ENCODE measurements at regions not wholly inside any gene's neighbourhood (a gene's known extent, or its start where the extent isn't known, plus 50 kb on each side); places are given as distances from the start of the nearest gene placed in this dataset.

DNA sequence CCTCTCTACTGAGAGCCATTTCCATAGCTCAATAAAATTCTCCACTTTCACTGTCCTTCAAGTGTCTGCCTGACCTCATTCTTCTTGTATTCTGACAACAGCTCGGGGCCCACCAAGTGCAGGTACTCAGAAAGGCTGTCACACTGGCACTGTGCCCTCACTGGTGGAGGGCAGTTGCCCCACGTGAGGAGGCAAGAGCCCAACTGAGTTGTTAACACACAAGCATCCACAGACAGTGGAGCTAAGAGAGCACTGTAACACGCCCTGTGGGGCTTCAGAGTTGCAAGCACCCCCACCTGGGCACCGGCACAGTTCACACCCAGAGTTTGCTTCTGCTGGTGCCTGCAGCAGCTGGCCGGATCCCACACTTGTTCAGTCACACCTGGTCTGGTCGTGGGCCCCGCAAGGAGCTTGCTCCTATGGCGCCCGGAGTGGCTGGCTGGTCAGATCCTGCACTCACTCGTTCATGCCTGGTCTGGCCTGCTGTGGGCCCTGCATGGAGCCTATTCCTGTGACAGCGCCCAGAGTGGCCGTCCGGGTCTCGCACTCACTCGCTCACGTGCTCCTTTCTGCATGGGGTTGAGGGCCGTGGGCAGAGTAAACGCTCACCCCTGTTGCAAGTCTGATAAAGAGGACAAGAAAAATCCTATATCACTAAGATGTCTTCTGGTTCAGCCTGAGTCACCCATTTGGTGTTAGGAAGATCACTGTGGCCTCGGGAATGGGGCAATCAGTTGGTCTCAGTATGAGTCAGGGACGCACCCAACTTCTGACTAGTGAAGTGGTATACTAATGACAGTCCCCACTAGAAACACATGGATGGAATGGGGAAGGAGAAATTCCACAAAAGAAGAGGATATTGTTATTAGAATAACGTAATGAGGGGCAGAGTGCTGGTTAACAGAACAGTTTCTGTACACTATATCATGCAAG, 87.0 kb upstream of the CCNH start:
- no peaks in the 10 kb centered on the region for H3K4me1 Mint-ChIP-seq
- H3K4me3 Mint-ChIP-seq = no peak overlapping the region
- peaks cover 10% of the 10 kb centered on the region for H3K9me3 Mint-ChIP-seq
- H3K36me3 Mint-ChIP-seq (ENCODE audit: low read depth) = no peaks in the 10 kb centered on the region
- no peak overlapping the region for H3K27ac Mint-ChIP-seq
- ATAC-seq (replicated peaks) = no peak
- H3K27me3 Mint-ChIP-seq = peaks cover 23% of the 10 kb centered on the region
